Neural cell (in vitro differentiated cells): ENCODE measurements at regions not wholly inside any gene's neighbourhood (a gene's known extent, or its start where the extent isn't known, plus 50 kb on each side); places are given as distances from the start of the nearest gene placed in this dataset.

Experiments used
- CTCF ChIP-seq: fragments of 450-650 bp; IDR thresholded peaks from 2 replicates; pipeline ENCODE4 v1.5.1; 2014; ENCODE audit warnings: antibody characterized with exemption, mild to moderate bottlenecking, moderate library complexity; ENCODE audit not compliant: poor library complexity, severe bottlenecking
- EP300 ChIP-seq: fragments of 450-650 bp; conservative IDR thresholded peaks from 2 replicates; pipeline ENCODE4 v1.6.1; 2014; ENCODE audit warnings: antibody characterized with exemption, mild to moderate bottlenecking, moderate library complexity; ENCODE audit not compliant: poor library complexity, severe bottlenecking
- EZH2 ChIP-seq: fragments of 200-600, 300-800 bp; shearing (Covaris generic), sonication (generic); IDR thresholded peaks from 2 replicates; pipeline ENCODE4 v1.6.1; 2014; ENCODE audit warnings: antibody characterized with exemption, low read length, borderline replicate concordance, mild to moderate bottlenecking; ENCODE audit not compliant: insufficient read depth, poor library complexity, severe bottlenecking
- MXI1 ChIP-seq: fragments of 450-650 bp; conservative IDR thresholded peaks from 2 replicates; pipeline ENCODE4 v1.6.1; 2014; ENCODE audit warnings: antibody characterized with exemption, mild to moderate bottlenecking; ENCODE audit not compliant: poor library complexity, severe bottlenecking
- POLR2AphosphoS5 ChIP-seq: IDR thresholded peaks from 2 replicates; pipeline ENCODE4 v1.6.1; 2012
- RAD21 ChIP-seq: fragments of 450-650 bp; conservative IDR thresholded peaks from 2 replicates; pipeline ENCODE4 v1.6.1; 2014; ENCODE audit warnings: antibody characterized with exemption, mild to moderate bottlenecking, moderate library complexity
- REST ChIP-seq: IDR thresholded peaks from 2 replicates; pipeline ENCODE4 v1.6.1; 2012; ENCODE audit warnings: borderline replicate concordance
- SMC3 ChIP-seq: fragments of 450-650 bp; conservative IDR thresholded peaks from 2 replicates; pipeline ENCODE4 v1.6.1; 2014; ENCODE audit warnings: antibody characterized with exemption, mild to moderate bottlenecking, moderate library complexity; ENCODE audit not compliant: poor library complexity

- no peak for TF ChIP-seq POLR2AphosphoS5
- TF ChIP-seq CTCF: no peak
- no peak for TF ChIP-seq EP300
- TF ChIP-seq REST: no peak
- no peak for TF ChIP-seq MXI1
- no peak for TF ChIP-seq EZH2
- no peak for TF ChIP-seq RAD21
- no peak for TF ChIP-seq SMC3
These were observed 158.0 kb upstream of the APC start for GRCh38 chr5:112579599-112580170.
